Tibial nerve (tissue), 4 donors: ENCODE measurements at regions not wholly inside any gene's neighbourhood (a gene's known extent, or its start where the extent isn't known, plus 50 kb on each side); places are given as distances from the start of the nearest gene placed in this dataset.

ENCODE experiments used
- DNase-seq, 2 donors: peaks; one replicate each; pipeline ENCODE4 v3.0.0-alpha.2; 2019; ENCODE audit warnings: low spot score in 2 of 2
- H3K27ac ChIP-seq, 4 donors: fragments of 200-600 bp; sonication (generic) in 3 of 4; one replicate each; pipeline ENCODE4 v1.5.1; 2017 to 2019; ENCODE audit warnings: mild to moderate bottlenecking in 1 of 4
- H3K27me3 ChIP-seq, 2 donors: fragments of 200-600 bp; sonication (generic) in 1 of 2; one replicate each; pipeline versions ENCODE4 v1.5.1 to v1.6.0; 2017 to 2019
- H3K36me3 ChIP-seq, 3 donors: fragments of 200-600 bp; sonication (generic); one replicate each; pipeline ENCODE4 v1.5.1; 2018 to 2019
- H3K4me1 ChIP-seq, 4 donors: fragments of 200-600 bp; sonication (generic) in 3 of 4; one replicate each; pipeline ENCODE4 v1.5.1; 2017 to 2019
- H3K4me3 ChIP-seq, 4 donors: fragments of 200-600 bp; sonication (generic) in 3 of 4; one replicate each; pipeline ENCODE4 v1.5.1; 2017 to 2019; ENCODE audit warnings: mild to moderate bottlenecking in 1 of 4, moderate library complexity in 1 of 4
- H3K9me3 ChIP-seq, 4 donors: fragments of 200-600 bp; sonication (generic) in 3 of 4; one replicate each; pipeline ENCODE4 v1.5.1; 2017 to 2019
- CTCF ChIP-seq, 5 experiments: fragments of 200-600 bp in 3 of 5; fragments of 450-650 bp in 2 of 5; sonication (generic) in 3 of 5; IDR thresholded peaks; one replicate each; pipeline ENCODE4 v1.5.1; 2016 to 2019; ENCODE audit warnings: antibody characterized with exemption in 5 of 5, mild to moderate bottlenecking in 3 of 5, moderate library complexity in 2 of 5
- EP300 ChIP-seq, 2 donors: sonication (generic); formaldehyde crosslinking; IDR thresholded peaks; one replicate each; pipeline ENCODE4 v1.6.1; 2017; ENCODE audit warnings: antibody characterized with exemption in 2 of 2, mild to moderate bottlenecking in 1 of 2
- POLR2A ChIP-seq, 2 donors: fragments of 450-650 bp; IDR thresholded peaks; one replicate each; pipeline ENCODE4 v1.6.1; 2017; ENCODE audit warnings: antibody characterized with exemption in 2 of 2, mild to moderate bottlenecking in 2 of 2, moderate library complexity in 2 of 2
- WGBS, 2 donors: methylation state at CpG; one replicate each; pipeline ENCODE4 v1.1.5; 2018; 5-methylcytosine and 5-hydroxymethylcytosine counted together

GRCh38 chr14:101072945-101073597, 169.5 kb upstream of the RTL1 start:
- TF ChIP-seq EP300 (IDR thresholded peaks at IDR 0.05) (no peak), POLR2A (IDR thresholded peaks at IDR 0.05) (no peak), CTCF (IDR thresholded peaks at IDR 0.05) (no peak)
- no peaks in the 10 kb centered on the region for H3K36me3 ChIP-seq
- peak in 1 of 2 donors; percentile 18 for DNase-seq
- WGBS, 2 donors = 45 to 47% methylated on average over 15 to 18 of the region's 28 CpGs
- no peak overlapping the region for H3K4me3 ChIP-seq
- no peaks in the 10 kb centered on the region for H3K9me3 ChIP-seq
- peaks cover 0 to 19% (median 12%) of the 10 kb centered on the region in 4 donors for H3K4me1 ChIP-seq
- peaks cover 0 to 19% of the 10 kb centered on the region in 2 donors for H3K27me3 ChIP-seq
- H3K27ac ChIP-seq = peak overlapping the region in 2 of 4 donors; percentile 16 to 59

DNA sequence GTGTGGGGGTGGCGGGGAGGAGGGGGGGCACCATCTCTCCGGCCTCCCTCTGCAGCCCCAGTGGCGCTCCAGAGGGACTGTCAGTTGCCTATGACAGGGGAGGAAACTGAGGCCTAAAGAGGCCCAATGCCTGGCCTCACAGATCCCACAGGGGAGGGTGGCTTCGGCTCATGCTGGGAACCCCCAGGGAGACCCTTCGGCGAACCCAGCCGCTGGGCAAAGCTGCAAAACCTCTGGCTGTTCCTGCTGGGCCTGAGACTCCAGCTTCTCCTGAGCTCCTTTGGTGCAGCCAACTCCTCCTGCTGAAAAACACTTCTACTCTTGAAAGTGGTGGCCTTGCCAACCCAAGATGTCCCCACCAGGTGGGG, 170.1 kb upstream of the RTL1 start:
- DNase-seq = no peak
- WGBS, 2 donors = 54 to 59% methylated on average over 4 of the region's 7 CpGs
- Histone ChIP-seq H3K9me3 (no peaks in the 10 kb centered on the region), H3K27ac (no peak overlapping the region), H3K27me3 (peaks cover 0 to 20% of the 10 kb centered on the region in 2 donors), H3K36me3 (no peaks in the 10 kb centered on the region), H3K4me3 (no peak overlapping the region), H3K4me1 (peaks cover 0 to 19% (median 12%) of the 10 kb centered on the region in 4 donors)
- TF ChIP-seq EP300 (IDR thresholded peaks at IDR 0.05) (no peak), CTCF (IDR thresholded peaks at IDR 0.05) (no peak), POLR2A (IDR thresholded peaks at IDR 0.05) (no peak)

GRCh38 chr14:101074196-101075024, 170.9 kb upstream of the RTL1 start:
- Histone ChIP-seq H3K27me3 (peaks cover 0 to 20% of the 10 kb centered on the region in 2 donors), H3K4me1 (peaks cover 0 to 19% (median 12%) of the 10 kb centered on the region in 4 donors), H3K4me3 (no peak overlapping the region), H3K36me3 (no peaks in the 10 kb centered on the region), H3K9me3 (no peaks in the 10 kb centered on the region), H3K27ac (no peak overlapping the region)
- WGBS, 2 donors = 78 to 87% methylated on average over 12 to 13 of the region's 13 CpGs
- TF ChIP-seq POLR2A (IDR thresholded peaks at IDR 0.05) = no peak
- no peak for TF ChIP-seq CTCF (IDR thresholded peaks at IDR 0.05)
- DNase-seq = peak in 1 of 2 donors; percentile 9

- no peak overlapping the region for H3K27ac ChIP-seq
- WGBS, 2 donors = 64 to 66% methylated on average over 9 of the region's 9 CpGs
These were observed 171.7 kb upstream of the RTL1 start for GRCh38 chr14:101075025-101075800.

More at GRCh38 chr14:101075025-101075800, 171.7 kb upstream of the RTL1 start:
- TF ChIP-seq CTCF (IDR thresholded peaks at IDR 0.05) = no peak
- TF ChIP-seq EP300 (IDR thresholded peaks at IDR 0.05) = no peak
- TF ChIP-seq POLR2A (IDR thresholded peaks at IDR 0.05) = no peak
- H3K4me1 ChIP-seq = peaks cover 0 to 19% (median 12%) of the 10 kb centered on the region in 4 donors
- no peaks in the 10 kb centered on the region for H3K36me3 ChIP-seq
- H3K9me3 ChIP-seq = no peaks in the 10 kb centered on the region
- H3K4me3 ChIP-seq = no peak overlapping the region
- H3K27me3 ChIP-seq = peaks cover 0 to 20% of the 10 kb centered on the region in 2 donors
- DNase-seq = peak in 1 of 2 donors; percentile 4
